Astrocyte of the cerebellum (primary cell): ENCODE measurements at regions not wholly inside any gene's neighbourhood (a gene's known extent, or its start where the extent isn't known, plus 50 kb on each side); places are given as distances from the start of the nearest gene placed in this dataset.

Experiments used
- DNase-seq: peaks from one replicate; pipeline ENCODE4 v3.0.0-alpha.2; 2011; ENCODE audit warnings: low read depth
- H3K4me3 ChIP-seq: 2 replicates; pipeline ENCODE4 v1.5.1; 2011; ENCODE audit warnings: mild to moderate bottlenecking, low read depth, low read length, moderate library complexity
- in situ Hi-C: cut with HindIII; loops from 2 replicates; pipeline ENCODE4 v1.10.0; 2017; ENCODE audit warnings: low sequenced_read_pairs
- TF ChIP-seq, protein P1 (sequence below): IDR thresholded peaks from 2 replicates; pipeline ENCODE4 v1.5.1; 2012; ENCODE audit warnings: low read length, low read depth, moderate library complexity, mild to moderate bottlenecking; ENCODE audit errors: missing control alignments

DNA sequence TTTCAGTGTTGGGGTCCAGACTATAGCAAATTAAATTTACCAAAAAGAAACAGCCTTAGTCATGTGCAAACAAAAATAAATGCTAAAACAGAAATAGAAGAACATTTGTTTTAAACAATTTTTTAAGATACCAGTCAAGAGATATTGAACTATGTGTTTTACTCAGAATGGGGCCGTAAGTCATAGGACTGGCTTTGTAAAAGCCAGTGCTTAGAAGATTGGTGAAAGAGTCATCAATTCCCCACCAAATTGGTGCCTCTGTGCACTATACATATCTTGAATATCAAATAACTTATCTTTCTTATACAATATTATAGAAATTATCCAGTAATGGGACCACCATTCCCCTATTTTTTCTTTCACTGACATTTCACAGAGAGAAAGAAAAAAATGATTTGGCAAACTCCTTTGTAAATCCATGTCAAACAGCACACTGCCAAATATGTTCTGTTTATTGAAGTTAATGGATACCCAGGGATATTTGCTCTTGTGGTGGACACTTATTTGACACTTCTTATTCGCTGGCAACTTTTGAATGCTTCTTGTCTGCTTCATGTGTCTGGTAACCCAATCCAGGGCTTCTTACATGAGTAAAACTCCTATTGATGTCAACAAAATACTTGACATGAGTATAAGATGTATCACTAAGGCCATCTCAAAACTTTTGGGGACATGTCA lies 145.7 kb upstream of the PKN2 start:
- H3K4me3 ChIP-seq: no peak overlapping the region
- TF ChIP-seq, protein P1, sequence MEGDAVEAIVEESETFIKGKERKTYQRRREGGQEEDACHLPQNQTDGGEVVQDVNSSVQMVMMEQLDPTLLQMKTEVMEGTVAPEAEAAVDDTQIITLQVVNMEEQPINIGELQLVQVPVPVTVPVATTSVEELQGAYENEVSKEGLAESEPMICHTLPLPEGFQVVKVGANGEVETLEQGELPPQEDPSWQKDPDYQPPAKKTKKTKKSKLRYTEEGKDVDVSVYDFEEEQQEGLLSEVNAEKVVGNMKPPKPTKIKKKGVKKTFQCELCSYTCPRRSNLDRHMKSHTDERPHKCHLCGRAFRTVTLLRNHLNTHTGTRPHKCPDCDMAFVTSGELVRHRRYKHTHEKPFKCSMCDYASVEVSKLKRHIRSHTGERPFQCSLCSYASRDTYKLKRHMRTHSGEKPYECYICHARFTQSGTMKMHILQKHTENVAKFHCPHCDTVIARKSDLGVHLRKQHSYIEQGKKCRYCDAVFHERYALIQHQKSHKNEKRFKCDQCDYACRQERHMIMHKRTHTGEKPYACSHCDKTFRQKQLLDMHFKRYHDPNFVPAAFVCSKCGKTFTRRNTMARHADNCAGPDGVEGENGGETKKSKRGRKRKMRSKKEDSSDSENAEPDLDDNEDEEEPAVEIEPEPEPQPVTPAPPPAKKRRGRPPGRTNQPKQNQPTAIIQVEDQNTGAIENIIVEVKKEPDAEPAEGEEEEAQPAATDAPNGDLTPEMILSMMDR: no peak
- no peak for DNase-seq
- in situ Hi-C loops: no loop called here

DNA sequence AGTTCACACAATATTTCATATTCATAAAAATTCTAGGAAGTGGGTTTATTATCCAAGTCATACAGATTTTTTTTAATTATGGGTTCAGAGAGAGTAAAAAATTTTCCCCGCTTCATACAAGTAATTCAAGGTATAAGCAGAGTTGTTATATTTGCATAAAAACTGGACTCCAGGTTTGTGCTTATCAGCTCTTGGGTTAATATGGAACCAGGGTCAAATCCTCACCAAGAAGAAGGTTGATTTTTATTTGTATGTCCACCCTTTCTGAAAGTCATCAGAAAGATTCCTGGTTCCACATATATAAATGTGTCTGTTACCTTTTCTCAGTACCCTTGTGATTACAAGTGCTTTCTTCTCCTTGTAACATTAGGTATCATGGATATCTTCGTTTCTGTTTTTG lies 143.8 kb upstream of the PKN2 start:
- TF ChIP-seq, protein P1: no peak
- in situ Hi-C loops: no loop called here
- H3K4me3 ChIP-seq: no peak overlapping the region
- DNase-seq: no peak

DNA sequence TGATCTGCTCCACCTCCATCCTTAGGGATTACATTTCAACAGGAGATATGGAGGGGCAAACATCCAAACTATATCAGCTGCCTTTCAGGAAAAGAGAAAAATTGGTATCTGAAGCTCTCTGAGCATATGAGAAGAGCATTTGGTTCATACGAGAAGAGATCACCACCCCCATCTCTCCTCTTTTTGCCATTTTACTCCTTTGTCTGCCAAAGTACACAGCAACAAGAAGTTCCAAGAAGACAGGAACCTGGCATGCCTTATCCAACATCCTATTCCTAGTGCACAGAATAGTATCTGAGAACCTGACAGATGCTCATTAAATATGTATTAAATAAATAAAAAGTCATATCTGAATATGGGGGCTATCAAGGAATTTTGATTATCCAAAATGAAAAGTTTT lies 142.5 kb upstream of the PKN2 start:
- TF ChIP-seq, protein P1: no peak
- no peak for DNase-seq
- in situ Hi-C loops: no loop called here
- no peak overlapping the region for H3K4me3 ChIP-seq

DNA sequence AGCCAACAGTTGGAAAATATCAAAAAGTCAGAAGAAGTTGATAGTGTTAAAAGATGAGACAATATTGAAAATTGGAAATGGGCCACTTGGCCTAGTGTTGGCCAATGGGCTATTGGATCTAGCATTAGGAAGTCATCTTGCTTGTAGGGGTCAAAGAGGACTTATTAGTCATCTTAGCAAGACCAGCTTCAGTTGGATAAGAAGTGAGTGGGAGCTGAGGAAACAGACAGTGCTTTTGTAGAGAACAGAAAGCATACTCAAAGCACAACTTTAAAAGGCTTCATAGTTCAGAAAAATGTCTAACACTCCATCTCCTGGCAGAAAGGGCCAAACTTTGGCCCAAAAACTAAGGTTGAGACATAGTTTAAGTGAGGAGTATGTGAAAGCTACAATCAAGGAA lies 139.9 kb upstream of the PKN2 start:
- in situ Hi-C loops: no loop called here
- TF ChIP-seq, protein P1: no peak
- no peak overlapping the region for H3K4me3 ChIP-seq
- DNase-seq: no peak

DNA sequence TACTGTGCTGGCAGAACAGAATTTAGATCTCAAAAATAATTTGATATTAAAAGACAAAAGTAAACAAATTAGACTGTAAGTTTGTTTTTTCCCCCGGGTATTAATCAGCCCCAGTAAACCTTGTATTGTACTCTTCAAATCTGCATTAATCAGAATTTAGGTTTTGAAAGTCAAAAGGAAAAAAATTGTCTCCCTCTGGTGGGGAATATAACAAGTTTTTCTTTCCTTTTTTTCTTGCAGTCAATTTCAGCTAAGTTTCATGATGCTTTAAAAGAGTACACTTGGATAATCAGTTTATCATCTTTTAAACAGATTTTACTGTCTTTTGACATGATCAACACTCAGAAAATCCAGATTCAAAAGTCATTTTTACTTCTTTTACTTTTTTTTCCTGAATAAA lies 134.5 kb upstream of the PKN2 start:
- in situ Hi-C loops: no loop called here
- no peak for DNase-seq
- no peak overlapping the region for H3K4me3 ChIP-seq
- TF ChIP-seq, protein P1: no peak

DNA sequence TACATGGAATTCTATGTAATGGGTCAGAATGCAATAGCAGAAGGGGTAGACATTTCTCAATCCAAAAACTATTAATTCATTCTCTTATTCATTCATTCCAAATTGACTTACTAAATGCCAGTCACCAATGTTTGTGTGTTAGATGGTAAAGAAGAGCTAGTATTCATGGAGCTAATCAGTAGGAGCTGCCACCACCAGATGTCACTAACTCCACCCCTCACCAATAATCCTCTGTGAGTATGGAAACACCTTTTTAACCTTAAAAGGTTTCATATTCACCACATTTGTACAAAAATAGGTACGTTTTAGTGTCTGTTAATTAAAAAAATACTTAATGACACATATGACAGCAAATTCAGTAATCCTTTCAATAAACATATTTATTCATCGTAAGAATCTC lies 131.8 kb upstream of the PKN2 start:
- in situ Hi-C loops: no loop called here
- no peak for DNase-seq

More for the DNA sequence above, 131.8 kb upstream of the PKN2 start:
- no peak overlapping the region for H3K4me3 ChIP-seq
- TF ChIP-seq, protein P1: no peak
